HEK293 (cell line): ENCODE measurements at regions not wholly inside any gene's neighbourhood (a gene's known extent, or its start where the extent isn't known, plus 50 kb on each side); places are given as distances from the start of the nearest gene placed in this dataset.

Experiments
- ZNF324 ChIP-seq: fragments of 450-650 bp; formaldehyde crosslinking; IDR thresholded peaks from 2 replicates; pipeline ENCODE4 v1.5.1; 2016; ENCODE audit warnings: missing biosample characterization, missing genetic modification characterization
- ZNF350 ChIP-seq: fragments of 450-650 bp; formaldehyde crosslinking; IDR thresholded peaks from 2 replicates; pipeline ENCODE4 v1.5.0; 2017; ENCODE audit warnings: missing biosample characterization, mild to moderate bottlenecking, missing genetic modification characterization
- ZNF48 ChIP-seq: fragments of 450-650 bp; formaldehyde crosslinking; IDR thresholded peaks from 2 replicates; pipeline ENCODE4 v1.5.1; 2016; ENCODE audit warnings: missing biosample characterization, missing genetic modification characterization
- ZNF621 ChIP-seq: fragments of 450-650 bp; formaldehyde crosslinking; IDR thresholded peaks from 2 replicates; pipeline ENCODE4 v1.5.1; 2017; ENCODE audit warnings: missing biosample characterization, missing genetic modification characterization
- ZNF785 ChIP-seq: fragments of 450-650 bp; formaldehyde crosslinking; IDR thresholded peaks from 2 replicates; pipeline ENCODE4 v1.5.1; 2016; ENCODE audit warnings: missing biosample characterization, missing genetic modification characterization
- TF ChIP-seq, protein P1 (sequence below): fragments of 450-650 bp; formaldehyde crosslinking; IDR thresholded peaks from 2 replicates; pipeline ENCODE4 v1.5.1; 2016; ENCODE audit warnings: missing biosample characterization, missing genetic modification characterization
- TF ChIP-seq, protein P2 (sequence below): fragments of 450-650 bp; formaldehyde crosslinking; IDR thresholded peaks from 2 replicates; pipeline ENCODE4 v1.5.1; 2016; ENCODE audit warnings: missing biosample characterization, missing genetic modification characterization
- TF ChIP-seq, protein P3 (sequence below): sonication (generic); formaldehyde crosslinking; IDR thresholded peaks from 2 replicates; pipeline ENCODE4 v1.8.1; 2022; ENCODE audit warnings: mild to moderate bottlenecking, moderate library complexity, missing genetic modification reagents
- TF ChIP-seq, protein P4 (sequence below): fragments of 450-650 bp; formaldehyde crosslinking; IDR thresholded peaks from 2 replicates; pipeline ENCODE4 v1.5.1; 2016; ENCODE audit warnings: missing biosample characterization, missing genetic modification characterization
- TF ChIP-seq, protein P5 (sequence below): fragments of 450-650 bp; formaldehyde crosslinking; IDR thresholded peaks from 2 replicates; pipeline ENCODE4 v1.5.1; 2016; ENCODE audit warnings: missing biosample characterization, missing genetic modification characterization

DNA sequence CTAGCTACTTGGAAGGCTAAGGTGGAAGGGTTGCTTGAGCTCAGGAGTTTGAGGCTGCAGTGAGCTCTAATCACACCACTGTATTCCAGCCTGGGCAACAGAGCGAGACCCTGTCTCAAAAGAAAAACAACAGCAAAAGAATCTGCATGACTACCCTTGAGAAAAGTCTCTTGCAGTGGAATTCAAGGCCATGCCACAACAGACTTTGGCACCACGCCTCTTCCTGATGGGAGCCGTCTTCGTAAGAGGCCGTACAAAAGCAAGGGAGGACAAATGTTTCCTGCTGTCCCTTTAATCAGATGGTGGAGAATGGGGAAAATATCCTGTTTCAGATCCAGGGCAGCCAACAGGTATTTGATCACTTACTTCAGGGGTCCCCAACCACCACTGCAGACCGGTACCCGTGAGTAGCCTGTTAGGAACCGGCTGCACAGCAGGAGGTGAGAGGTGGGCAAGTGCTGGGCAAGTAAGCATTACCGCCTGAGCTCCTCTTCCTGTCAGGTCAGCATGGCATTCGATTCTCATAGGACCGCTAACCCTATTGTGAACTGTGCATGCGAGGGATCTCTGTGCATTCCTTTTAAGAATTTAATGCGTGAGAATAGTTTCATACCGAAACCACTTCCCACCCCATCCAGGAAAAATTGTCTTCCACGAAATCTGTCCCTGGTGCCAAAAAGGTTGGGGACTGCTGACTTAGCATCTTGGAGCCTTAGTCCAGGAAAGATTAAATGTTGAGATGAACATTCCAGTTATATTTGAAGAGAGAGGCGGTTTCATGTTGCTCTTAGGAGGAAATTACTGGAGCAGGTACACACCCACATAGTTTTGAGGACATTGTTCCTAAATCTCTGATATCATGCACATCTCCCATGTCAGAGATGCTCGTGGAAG, 94.4 kb upstream of the XPO1 start:
- TF ChIP-seq, protein P1, sequence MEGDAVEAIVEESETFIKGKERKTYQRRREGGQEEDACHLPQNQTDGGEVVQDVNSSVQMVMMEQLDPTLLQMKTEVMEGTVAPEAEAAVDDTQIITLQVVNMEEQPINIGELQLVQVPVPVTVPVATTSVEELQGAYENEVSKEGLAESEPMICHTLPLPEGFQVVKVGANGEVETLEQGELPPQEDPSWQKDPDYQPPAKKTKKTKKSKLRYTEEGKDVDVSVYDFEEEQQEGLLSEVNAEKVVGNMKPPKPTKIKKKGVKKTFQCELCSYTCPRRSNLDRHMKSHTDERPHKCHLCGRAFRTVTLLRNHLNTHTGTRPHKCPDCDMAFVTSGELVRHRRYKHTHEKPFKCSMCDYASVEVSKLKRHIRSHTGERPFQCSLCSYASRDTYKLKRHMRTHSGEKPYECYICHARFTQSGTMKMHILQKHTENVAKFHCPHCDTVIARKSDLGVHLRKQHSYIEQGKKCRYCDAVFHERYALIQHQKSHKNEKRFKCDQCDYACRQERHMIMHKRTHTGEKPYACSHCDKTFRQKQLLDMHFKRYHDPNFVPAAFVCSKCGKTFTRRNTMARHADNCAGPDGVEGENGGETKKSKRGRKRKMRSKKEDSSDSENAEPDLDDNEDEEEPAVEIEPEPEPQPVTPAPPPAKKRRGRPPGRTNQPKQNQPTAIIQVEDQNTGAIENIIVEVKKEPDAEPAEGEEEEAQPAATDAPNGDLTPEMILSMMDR = no peak
- TF ChIP-seq, protein P2, sequence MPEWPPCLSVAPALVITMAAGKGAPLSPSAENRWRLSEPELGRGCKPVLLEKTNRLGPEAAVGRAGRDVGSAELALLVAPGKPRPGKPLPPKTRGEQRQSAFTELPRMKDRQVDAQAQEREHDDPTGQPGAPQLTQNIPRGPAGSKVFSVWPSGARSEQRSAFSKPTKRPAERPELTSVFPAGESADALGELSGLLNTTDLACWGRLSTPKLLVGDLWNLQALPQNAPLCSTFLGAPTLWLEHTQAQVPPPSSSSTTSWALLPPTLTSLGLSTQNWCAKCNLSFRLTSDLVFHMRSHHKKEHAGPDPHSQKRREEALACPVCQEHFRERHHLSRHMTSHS (tag by site-specific recombination) = no peak
- TF ChIP-seq, protein P3, sequence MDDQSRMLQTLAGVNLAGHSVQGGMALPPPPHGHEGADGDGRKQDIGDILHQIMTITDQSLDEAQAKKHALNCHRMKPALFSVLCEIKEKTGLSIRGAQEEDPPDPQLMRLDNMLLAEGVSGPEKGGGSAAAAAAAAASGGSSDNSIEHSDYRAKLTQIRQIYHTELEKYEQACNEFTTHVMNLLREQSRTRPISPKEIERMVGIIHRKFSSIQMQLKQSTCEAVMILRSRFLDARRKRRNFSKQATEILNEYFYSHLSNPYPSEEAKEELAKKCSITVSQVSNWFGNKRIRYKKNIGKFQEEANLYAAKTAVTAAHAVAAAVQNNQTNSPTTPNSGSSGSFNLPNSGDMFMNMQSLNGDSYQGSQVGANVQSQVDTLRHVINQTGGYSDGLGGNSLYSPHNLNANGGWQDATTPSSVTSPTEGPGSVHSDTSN (CRISPR knock-in tag) = no peak
- TF ChIP-seq ZNF324 (tag by site-specific recombination) (no peak), ZNF48 (tag by site-specific recombination) (no peak), ZNF785 (no peak), ZNF621 (no peak), ZNF350 (tag by site-specific recombination) (no peak)
- TF ChIP-seq, protein P4, sequence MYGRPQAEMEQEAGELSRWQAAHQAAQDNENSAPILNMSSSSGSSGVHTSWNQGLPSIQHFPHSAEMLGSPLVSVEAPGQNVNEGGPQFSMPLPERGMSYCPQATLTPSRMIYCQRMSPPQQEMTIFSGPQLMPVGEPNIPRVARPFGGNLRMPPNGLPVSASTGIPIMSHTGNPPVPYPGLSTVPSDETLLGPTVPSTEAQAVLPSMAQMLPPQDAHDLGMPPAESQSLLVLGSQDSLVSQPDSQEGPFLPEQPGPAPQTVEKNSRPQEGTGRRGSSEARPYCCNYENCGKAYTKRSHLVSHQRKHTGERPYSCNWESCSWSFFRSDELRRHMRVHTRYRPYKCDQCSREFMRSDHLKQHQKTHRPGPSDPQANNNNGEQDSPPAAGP = no peak
- TF ChIP-seq, protein P5, sequence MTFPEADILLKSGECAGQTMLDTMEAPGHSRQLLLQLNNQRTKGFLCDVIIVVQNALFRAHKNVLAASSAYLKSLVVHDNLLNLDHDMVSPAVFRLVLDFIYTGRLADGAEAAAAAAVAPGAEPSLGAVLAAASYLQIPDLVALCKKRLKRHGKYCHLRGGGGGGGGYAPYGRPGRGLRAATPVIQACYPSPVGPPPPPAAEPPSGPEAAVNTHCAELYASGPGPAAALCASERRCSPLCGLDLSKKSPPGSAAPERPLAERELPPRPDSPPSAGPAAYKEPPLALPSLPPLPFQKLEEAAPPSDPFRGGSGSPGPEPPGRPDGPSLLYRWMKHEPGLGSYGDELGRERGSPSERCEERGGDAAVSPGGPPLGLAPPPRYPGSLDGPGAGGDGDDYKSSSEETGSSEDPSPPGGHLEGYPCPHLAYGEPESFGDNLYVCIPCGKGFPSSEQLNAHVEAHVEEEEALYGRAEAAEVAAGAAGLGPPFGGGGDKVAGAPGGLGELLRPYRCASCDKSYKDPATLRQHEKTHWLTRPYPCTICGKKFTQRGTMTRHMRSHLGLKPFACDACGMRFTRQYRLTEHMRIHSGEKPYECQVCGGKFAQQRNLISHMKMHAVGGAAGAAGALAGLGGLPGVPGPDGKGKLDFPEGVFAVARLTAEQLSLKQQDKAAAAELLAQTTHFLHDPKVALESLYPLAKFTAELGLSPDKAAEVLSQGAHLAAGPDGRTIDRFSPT = no peak
